IMR-90 (cell line): ENCODE measurements at regions not wholly inside any gene's neighbourhood (a gene's known extent, or its start where the extent isn't known, plus 50 kb on each side); places are given as distances from the start of the nearest gene placed in this dataset.

Source experiments
- ATAC-seq: fragments of 200-7000 bp; cut with Tn5 transposase; 2 replicates; pipeline ENCODE4 v1.9.1; 2020; ENCODE audit warnings: low read depth, mild to moderate bottlenecking, moderate library complexity
- BruUV-seq: library from RNA; stranded (reverse); fragments of 400-500 nt; replicated peaks from 2 replicates; lab custom pipeline; 2021; lab: Mats Ljungman, UMichigan
- CTCF ChIA-PET: fragments of 300-600 bp; formaldehyde crosslinking; extraction: SDS; loops from one replicate; lab custom pipeline; 2021; ENCODE audit warnings: antibody characterized with exemption; lab: Yijun Ruan, JAX
- POLR2A ChIA-PET: fragments of 300-600 bp; sonication (Branson Sonifier 250); formaldehyde crosslinking; loops from one replicate; lab custom pipeline; 2022; ENCODE audit warnings: antibody characterized with exemption; ENCODE audit not compliant: unreplicated experiment; lab: Charles Lee
- DNase-seq: peaks from one replicate; pipeline ENCODE4 v3.0.0; 2013
- H2AFZ ChIP-seq: replicated peaks from 2 replicates; pipeline ENCODE3; 2013; ENCODE audit warnings: low read length, mild to moderate bottlenecking; ENCODE audit not compliant: poor library complexity
- H2AK5ac ChIP-seq: 2 replicates; pipeline ENCODE4 v1.6.1; 2013; ENCODE audit warnings: low read depth, low read length, inconsistent platforms
- H2AK9ac ChIP-seq: replicated peaks from 2 replicates; pipeline ENCODE3; 2013; ENCODE audit warnings: mild to moderate bottlenecking, low read depth, low read length, moderate library complexity; ENCODE audit not compliant: poor library complexity
- H2BK120ac ChIP-seq: 2 replicates; pipeline ENCODE4 v1.6.1; 2013; ENCODE audit warnings: low read depth, low read length, inconsistent platforms
- H2BK15ac ChIP-seq: 3 replicates; pipeline ENCODE4 v1.6.1; 2013; ENCODE audit warnings: low read depth, low read length, inconsistent platforms
- H2BK20ac ChIP-seq: 2 replicates; pipeline ENCODE4 v1.6.1; 2013; ENCODE audit warnings: low read depth, mild to moderate bottlenecking, inconsistent platforms, low read length, moderate library complexity
- H2BK5ac ChIP-seq: 2 replicates; pipeline ENCODE4 v1.6.1; 2013; ENCODE audit warnings: mild to moderate bottlenecking, low read depth, low read length, inconsistent platforms; ENCODE audit not compliant: poor library complexity, severe bottlenecking
- H3K14ac ChIP-seq: replicated peaks from 2 replicates; pipeline ENCODE4 v1.6.1; 2013; ENCODE audit warnings: low read depth, low read length, inconsistent platforms
- H3K18ac ChIP-seq: 2 replicates; pipeline ENCODE4 v1.6.1; 2013; ENCODE audit warnings: low read depth, low read length, control low read depth
- H3K23ac ChIP-seq: 2 replicates; pipeline ENCODE4 v1.6.1; 2013; ENCODE audit warnings: low read depth, low read length, inconsistent platforms
- H3K27ac ChIP-seq: 2 replicates; pipeline ENCODE4 v1.5.1; 2013; ENCODE audit warnings: mild to moderate bottlenecking, control low read depth, low read length; ENCODE audit not compliant: insufficient read depth
- H3K27me3 ChIP-seq: 2 replicates; pipeline ENCODE4 v1.6.1; 2013; ENCODE audit warnings: low read length; ENCODE audit not compliant: control insufficient read depth, insufficient read depth
- H3K36me3 ChIP-seq: 2 replicates; pipeline ENCODE4 v1.6.1; 2013; ENCODE audit warnings: low read length, mixed read lengths; ENCODE audit not compliant: control insufficient read depth, insufficient read depth
- H3K4ac ChIP-seq: 2 replicates; pipeline ENCODE4 v1.6.1; 2013; ENCODE audit warnings: low read depth, low read length, inconsistent platforms
- H3K4me1 ChIP-seq: 2 replicates; pipeline ENCODE4 v1.6.1; 2013; ENCODE audit warnings: low read length, mixed read lengths; ENCODE audit not compliant: control insufficient read depth, insufficient read depth
- H3K4me2 ChIP-seq: 2 replicates; pipeline ENCODE4 v1.6.1; 2013; ENCODE audit warnings: low read depth, mild to moderate bottlenecking, control low read depth, low read length, moderate library complexity
- H3K4me3 ChIP-seq: 2 replicates; pipeline ENCODE4 v1.5.1; 2013; ENCODE audit warnings: low read depth, mild to moderate bottlenecking, control low read depth, low read length, moderate library complexity; ENCODE audit not compliant: insufficient read depth
- H3K56ac ChIP-seq: 2 replicates; pipeline ENCODE4 v1.6.1; 2013; ENCODE audit warnings: low read length, inconsistent platforms; ENCODE audit not compliant: insufficient read depth; ENCODE audit errors: extremely low read depth
- H3K79me1 ChIP-seq, 2 experiments: 2 replicates each; pipeline ENCODE4 v1.6.1; 2013; ENCODE audit warnings: low read length in 2 of 2, inconsistent platforms in 1 of 2, low read depth in 1 of 2
- H3K9ac ChIP-seq: 2 replicates; pipeline ENCODE4 v1.6.1; 2013; ENCODE audit warnings: low read depth, low read length, control low read depth
- H3K9me1 ChIP-seq: 2 replicates; pipeline ENCODE4 v1.6.1; 2013; ENCODE audit warnings: low read length, inconsistent platforms; ENCODE audit not compliant: insufficient read depth
- H3K9me3 ChIP-seq: 2 replicates; pipeline ENCODE4 v1.6.1; 2013; ENCODE audit warnings: low read length; ENCODE audit not compliant: control insufficient read depth, insufficient read depth
- H4K20me1 ChIP-seq: 2 replicates; pipeline ENCODE4 v1.6.1; 2013; ENCODE audit warnings: low read length, inconsistent platforms; ENCODE audit not compliant: insufficient read depth
- H4K5ac ChIP-seq: 2 replicates; pipeline ENCODE4 v1.6.1; 2013; ENCODE audit warnings: mild to moderate bottlenecking, low read depth, low read length, control low read depth
- H4K8ac ChIP-seq, 2 experiments: 2 replicates each; pipeline ENCODE4 v1.6.1; 2013; ENCODE audit warnings: low read depth in 2 of 2, low read length in 2 of 2, control low read depth in 1 of 2, inconsistent platforms in 1 of 2
- H4K91ac ChIP-seq: 2 replicates; pipeline ENCODE4 v1.6.1; 2013; ENCODE audit warnings: low read depth, low read length, inconsistent platforms; ENCODE audit not compliant: insufficient read depth
- BHLHE40 ChIP-seq: fragments of 150-350 bp; IDR thresholded peaks from 2 replicates; pipeline ENCODE4 v1.6.1; 2016; ENCODE audit warnings: mild to moderate bottlenecking, low read depth, low read length
- CEBPB ChIP-seq: IDR thresholded peaks from 2 replicates; pipeline ENCODE4 v1.6.1; 2012; ENCODE audit warnings: low read depth, low read length, improper control_type of control experiment
- FOS ChIP-seq: fragments of 150-350 bp; IDR thresholded peaks from 2 replicates; pipeline ENCODE4 v1.6.1; 2016; ENCODE audit warnings: low read depth, low read length
- MAZ ChIP-seq: IDR thresholded peaks from 2 replicates; pipeline ENCODE4 v1.6.1; 2012; ENCODE audit warnings: low read depth, mild to moderate bottlenecking, low read length, improper control_type of control experiment, moderate library complexity, borderline replicate concordance
- MXI1 ChIP-seq: IDR thresholded peaks from 2 replicates; pipeline ENCODE4 v1.6.1; 2012; ENCODE audit warnings: low read depth, mild to moderate bottlenecking, low read length, moderate library complexity, borderline replicate concordance
- NFE2L2 ChIP-seq: fragments of 150-350 bp; IDR thresholded peaks from 2 replicates; pipeline ENCODE4 v1.6.1; 2016; ENCODE audit warnings: low read depth, mild to moderate bottlenecking, low read length
- RCOR1 ChIP-seq: IDR thresholded peaks from 2 replicates; pipeline ENCODE4 v1.6.1; 2012; ENCODE audit warnings: mild to moderate bottlenecking, low read length, improper control_type of control experiment; ENCODE audit not compliant: insufficient replicate concordance
- RFX5 ChIP-seq: IDR thresholded peaks from 2 replicates; pipeline ENCODE4 v1.8.0; 2012; ENCODE audit warnings: low read depth, mild to moderate bottlenecking, low read length, moderate library complexity
- WGBS, 2 experiments: methylation state at CpG; one replicate each; pipeline versions ENCODE4 v1.1.5 to v1.1.7; 2013; ENCODE audit warnings: missing lambda C conversion rate in 2 of 2; ENCODE audit not compliant: insufficient read length in 1 of 2; ENCODE audit errors: extremely low coverage in 2 of 2; 5-methylcytosine and 5-hydroxymethylcytosine counted together
- dilution Hi-C: fragments of 300-500 bp; cut with HindIII; formaldehyde crosslinking; loops from one replicate; pipeline ENCODE4 v1.14.3; 2018; ENCODE audit warnings: low sequenced_read_pairs; ENCODE audit not compliant: unreplicated experiment
- in situ Hi-C: fragments of 300-500 bp; cut with MboI; formaldehyde crosslinking; loops from 3 replicates; pipeline ENCODE4 v1.14.3; 2019; ENCODE audit warnings: low sequenced_read_pairs, inconsistent platforms, mixed read lengths
- intact Hi-C: fragments of 100-400 bp; cut with micrococcal nuclease; formaldehyde crosslinking; loops from 2 replicates; pipeline ENCODE4 v1.10.0; 2022
- TF ChIP-seq, protein P1 (sequence below): fragments of 150-350 bp; IDR thresholded peaks from 2 replicates; pipeline ENCODE4 v1.6.1; 2017; ENCODE audit warnings: mild to moderate bottlenecking, antibody characterized with exemption, low read length, low read depth
- TF ChIP-seq, protein P2 (sequence below): conservative IDR thresholded peaks from 2 replicates; pipeline ENCODE4 v1.5.1; 2012; ENCODE audit warnings: mild to moderate bottlenecking, low read depth, low read length, improper control_type of control experiment

DNA sequence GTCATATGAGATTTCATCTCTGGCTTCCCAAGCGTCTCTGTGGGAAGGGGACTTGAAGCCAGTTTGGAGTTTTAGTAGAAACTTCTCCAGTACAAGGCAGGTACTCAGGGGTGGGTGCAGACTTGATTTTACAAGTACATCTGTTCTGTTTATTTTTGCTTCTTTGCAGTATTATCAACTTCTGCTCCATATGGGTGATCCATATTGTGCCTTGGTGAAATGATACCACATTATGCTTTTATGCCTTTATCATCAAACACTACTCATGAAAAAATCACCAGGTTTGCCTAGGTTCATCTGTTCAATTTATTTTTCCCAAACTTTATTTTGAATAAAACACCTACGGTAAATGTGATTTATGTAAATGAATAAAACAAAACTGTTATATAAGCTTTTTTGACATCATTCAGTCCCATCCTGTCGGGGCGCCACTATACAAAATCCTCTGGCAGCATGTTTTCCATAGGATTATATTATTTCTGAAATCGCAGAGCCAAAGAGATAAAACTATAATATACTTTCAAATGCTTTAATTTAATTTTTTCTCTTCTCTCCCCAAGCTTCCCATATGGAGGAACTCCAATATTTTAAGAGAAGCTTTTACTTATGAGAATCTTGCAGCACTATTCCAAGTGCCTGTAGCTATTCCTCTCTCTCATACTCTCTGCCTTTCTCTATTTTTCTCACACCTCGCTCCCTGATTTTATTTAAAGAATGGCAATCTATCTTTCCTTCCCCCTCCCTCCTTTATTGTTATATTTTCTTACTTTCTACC, 490.9 kb downstream of the RNF144A start:
- Histone ChIP-seq H3K9me1 (no peaks in the 10 kb centered on the region), H2AK5ac (no peak overlapping the region), H2BK15ac (no peak overlapping the region), H4K8ac (no peak overlapping the region), H3K36me3 (no peaks in the 10 kb centered on the region), H3K4me3 (no peak overlapping the region), H3K79me1 (no peaks in the 10 kb centered on the region), H3K14ac (no peak overlapping the region), H4K91ac (no peak overlapping the region), H3K27me3 (no peaks in the 10 kb centered on the region), H3K18ac (no peak overlapping the region), H4K5ac (no peak overlapping the region), H3K4me2 (no peak overlapping the region), H3K9me3 (no peaks in the 10 kb centered on the region), H3K23ac (no peak overlapping the region), H2BK5ac (no peak overlapping the region), H3K4ac (no peak overlapping the region), H2AFZ (no peak overlapping the region), H2BK120ac (no peak overlapping the region), H3K9ac (no peak overlapping the region), H2AK9ac (no peak overlapping the region), H2BK20ac (no peak overlapping the region), H3K27ac (no peak overlapping the region), H3K56ac (no peak overlapping the region), H3K4me1 (no peaks in the 10 kb centered on the region), H4K20me1 (no peaks in the 10 kb centered on the region)
- CTCF ChIA-PET, result interaction anchor here (0.6 to 1.1 kb wide), 3 partner anchors 10 to 26 kb away, joined by 3 read pairs; no protein-coding TSS in a partner anchor
- 67% methylated on average over 1 of the region's 6 CpGs; no CpG with 5 or more reads in 1 of the 2 experiments for WGBS, 2 experiments
- ATAC-seq (no peak), DNase-seq (no peak)
- dilution Hi-C loops, result no loop called here
- intact Hi-C loops, result no loop called here
- in situ Hi-C loops, result no loop called here
- TF ChIP-seq FOS (no peak), BHLHE40 (no peak), RCOR1 (no peak), NFE2L2 (no peak), CEBPB (no peak), MAZ (no peak), MXI1 (no peak), RFX5 (no peak)
- TF ChIP-seq, protein P1, sequence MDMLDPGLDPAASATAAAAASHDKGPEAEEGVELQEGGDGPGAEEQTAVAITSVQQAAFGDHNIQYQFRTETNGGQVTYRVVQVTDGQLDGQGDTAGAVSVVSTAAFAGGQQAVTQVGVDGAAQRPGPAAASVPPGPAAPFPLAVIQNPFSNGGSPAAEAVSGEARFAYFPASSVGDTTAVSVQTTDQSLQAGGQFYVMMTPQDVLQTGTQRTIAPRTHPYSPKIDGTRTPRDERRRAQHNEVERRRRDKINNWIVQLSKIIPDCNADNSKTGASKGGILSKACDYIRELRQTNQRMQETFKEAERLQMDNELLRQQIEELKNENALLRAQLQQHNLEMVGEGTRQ, result no peak
- TF ChIP-seq, protein P2, sequence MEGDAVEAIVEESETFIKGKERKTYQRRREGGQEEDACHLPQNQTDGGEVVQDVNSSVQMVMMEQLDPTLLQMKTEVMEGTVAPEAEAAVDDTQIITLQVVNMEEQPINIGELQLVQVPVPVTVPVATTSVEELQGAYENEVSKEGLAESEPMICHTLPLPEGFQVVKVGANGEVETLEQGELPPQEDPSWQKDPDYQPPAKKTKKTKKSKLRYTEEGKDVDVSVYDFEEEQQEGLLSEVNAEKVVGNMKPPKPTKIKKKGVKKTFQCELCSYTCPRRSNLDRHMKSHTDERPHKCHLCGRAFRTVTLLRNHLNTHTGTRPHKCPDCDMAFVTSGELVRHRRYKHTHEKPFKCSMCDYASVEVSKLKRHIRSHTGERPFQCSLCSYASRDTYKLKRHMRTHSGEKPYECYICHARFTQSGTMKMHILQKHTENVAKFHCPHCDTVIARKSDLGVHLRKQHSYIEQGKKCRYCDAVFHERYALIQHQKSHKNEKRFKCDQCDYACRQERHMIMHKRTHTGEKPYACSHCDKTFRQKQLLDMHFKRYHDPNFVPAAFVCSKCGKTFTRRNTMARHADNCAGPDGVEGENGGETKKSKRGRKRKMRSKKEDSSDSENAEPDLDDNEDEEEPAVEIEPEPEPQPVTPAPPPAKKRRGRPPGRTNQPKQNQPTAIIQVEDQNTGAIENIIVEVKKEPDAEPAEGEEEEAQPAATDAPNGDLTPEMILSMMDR, result no peak
- POLR2A ChIA-PET, result no interaction called here
- BruUV-seq, result no TSS peak
